ENCODE measurements at regions not wholly inside any gene's neighbourhood (a gene's known extent, or its start where the extent isn't known, plus 50 kb on each side); places are given as distances from the start of the nearest gene placed in this dataset.
"Not testable (repeated sequence)": the region's sequence is repeated elsewhere in the genome, so short reads cannot be mapped to it uniquely, and the experiment has no call there.

DNA sequence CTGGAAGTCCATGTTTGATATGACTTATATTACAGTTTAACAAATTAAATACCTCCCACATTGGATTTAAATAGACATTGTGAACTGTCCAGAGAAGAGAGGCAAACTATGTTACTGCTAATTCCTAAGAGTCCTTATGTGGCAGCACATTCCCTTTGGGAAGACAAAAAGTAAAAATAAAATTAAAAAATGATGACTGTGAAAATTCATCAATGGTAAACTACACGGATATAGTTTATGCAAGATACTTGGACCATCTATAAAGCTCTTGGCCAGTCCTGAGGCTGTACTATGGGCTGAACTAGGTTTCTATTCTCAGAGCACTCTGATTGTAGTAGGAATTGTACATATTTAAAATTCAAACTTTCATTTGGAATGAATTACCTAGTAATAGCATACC lies 206.4 kb downstream of the LRRK2 start:
- DNase-seq (no peak), ATAC-seq (replicated peaks) (no peak)
- Mint-ChIP-seq H3K4me1 (no peaks in the 10 kb centered on the region), H3K4me3 (no peak overlapping the region), H3K9me3 (peaks cover 0 to 2% of the 10 kb centered on the region in 2 donors), H3K36me3 (no peaks in the 10 kb centered on the region), H3K27ac (no peak overlapping the region), H3K27me3 (peaks cover 0 to 16% of the 10 kb centered on the region in 2 donors)

DNA sequence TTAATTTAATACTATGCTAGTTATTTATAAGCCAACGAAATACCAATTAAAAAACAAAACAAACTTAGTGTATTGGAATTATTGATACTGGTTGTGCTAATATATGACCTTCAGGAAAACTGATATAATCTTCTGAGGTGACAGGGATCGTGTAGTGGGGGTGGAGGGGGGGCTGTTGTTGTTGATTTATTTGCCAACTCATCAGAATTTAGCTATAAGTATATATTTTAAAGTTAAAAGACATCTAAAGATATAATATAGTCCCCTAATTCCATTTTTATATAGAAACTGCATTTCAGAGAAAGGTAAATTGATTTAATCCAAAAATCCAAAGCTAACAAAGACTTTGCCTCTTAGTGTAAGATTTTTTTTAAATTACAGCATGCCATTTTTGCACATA lies 210.5 kb downstream of the LRRK2 start:
- Mint-ChIP-seq H3K36me3 (no peaks in the 10 kb centered on the region), H3K27ac (no peak overlapping the region), H3K4me1 (no peaks in the 10 kb centered on the region), H3K4me3 (no peak overlapping the region), H3K9me3 (no peaks in the 10 kb centered on the region), H3K27me3 (peaks cover 3 to 16% of the 10 kb centered on the region in 2 donors)
- ATAC-seq (replicated peaks) (no peak), DNase-seq (no peak)

DNA sequence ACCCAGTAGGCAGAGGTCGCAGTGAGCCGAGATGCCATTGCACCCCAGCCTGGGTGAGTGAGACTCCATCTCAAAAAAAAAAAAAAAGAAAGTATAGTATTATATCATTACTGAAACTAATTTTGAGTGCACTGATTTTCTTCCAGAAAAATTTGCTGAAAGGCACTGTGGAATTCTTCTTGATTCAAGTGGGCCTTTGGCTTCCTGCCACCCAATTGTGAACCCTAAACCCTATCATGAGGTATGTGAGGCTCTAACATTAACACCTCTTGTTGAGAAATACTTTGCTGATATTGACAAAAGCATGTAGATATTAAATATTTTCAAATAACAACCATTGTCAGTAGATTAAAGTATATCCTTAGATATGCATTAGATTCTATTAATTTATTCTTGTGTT lies 211.2 kb downstream of the LRRK2 start:
- Mint-ChIP-seq H3K27ac (no peak overlapping the region), H3K9me3 (no peaks in the 10 kb centered on the region), H3K4me1 (no peaks in the 10 kb centered on the region), H3K36me3 (no peaks in the 10 kb centered on the region), H3K27me3 (peaks cover 3 to 16% of the 10 kb centered on the region in 2 donors), H3K4me3 (no peak overlapping the region)
- DNase-seq (no peak), ATAC-seq (replicated peaks) (no peak)

GRCh38 chr12:40436564-40436963 lies 211.8 kb downstream of the LRRK2 start:
- no peaks in the 10 kb centered on the region for H3K4me1 Mint-ChIP-seq
- H3K9me3 Mint-ChIP-seq: no peaks in the 10 kb centered on the region
- no peak overlapping the region for H3K4me3 Mint-ChIP-seq
- DNase-seq: no peak
- no peak overlapping the region for H3K27ac Mint-ChIP-seq
- peaks cover 3 to 16% of the 10 kb centered on the region in 2 donors for H3K27me3 Mint-ChIP-seq
- ATAC-seq (replicated peaks): no peak
- no peaks in the 10 kb centered on the region for H3K36me3 Mint-ChIP-seq

DNA sequence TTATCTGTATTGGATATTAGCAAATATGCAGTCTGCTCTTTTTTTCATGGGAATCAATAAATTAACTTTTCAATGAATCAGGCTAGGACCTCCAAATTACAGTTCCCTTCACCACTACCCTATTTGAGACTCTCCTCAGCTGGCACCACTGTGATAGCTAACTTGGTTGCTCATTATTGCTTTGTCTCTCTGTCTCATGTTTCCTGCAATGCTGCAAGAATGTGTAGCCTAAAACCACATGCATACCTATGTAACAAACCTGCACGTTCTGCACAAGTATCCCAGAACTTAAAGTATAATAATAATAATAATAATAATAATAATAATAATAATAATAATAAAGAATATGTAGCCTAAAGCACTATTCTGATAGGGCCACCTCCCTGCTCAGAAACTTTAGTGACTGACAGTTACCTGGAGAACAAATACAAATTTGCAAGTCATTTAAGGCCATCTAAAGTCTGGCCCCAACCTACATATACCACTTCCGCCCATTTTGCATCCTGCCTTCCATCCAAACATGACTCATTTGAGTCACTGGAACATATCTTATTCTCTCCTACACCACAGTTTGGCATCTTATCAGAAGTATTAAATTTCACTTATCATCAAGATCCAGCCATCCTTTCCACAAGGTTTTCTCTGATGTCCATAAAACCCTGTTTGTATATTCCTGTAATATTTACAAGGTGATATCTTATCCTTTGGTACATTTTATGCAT lies 215.1 kb downstream of the LRRK2 start:
- no peak for DNase-seq
- Mint-ChIP-seq H3K27me3 (peaks cover 3 to 6% of the 10 kb centered on the region in 2 donors), H3K4me3 (no peak overlapping the region), H3K27ac (no peak overlapping the region), H3K9me3 (no peaks in the 10 kb centered on the region), H3K4me1 (no peaks in the 10 kb centered on the region), H3K36me3 (no peaks in the 10 kb centered on the region)
- ATAC-seq (replicated peaks): no peak

GRCh38 chr12:40444174-40444573 lies 219.4 kb downstream of the LRRK2 start:
- DNase-seq (no peak), ATAC-seq (replicated peaks) (no peak)
- no peaks in the 10 kb centered on the region for H3K36me3 Mint-ChIP-seq
- no peak overlapping the region for H3K27ac Mint-ChIP-seq
- H3K9me3 Mint-ChIP-seq: peaks cover 4% of the 10 kb centered on the region in 2 donors
- H3K4me1 Mint-ChIP-seq: no peaks in the 10 kb centered on the region
- no peaks in the 10 kb centered on the region for H3K27me3 Mint-ChIP-seq
- H3K4me3 Mint-ChIP-seq: no peak overlapping the region

DNA sequence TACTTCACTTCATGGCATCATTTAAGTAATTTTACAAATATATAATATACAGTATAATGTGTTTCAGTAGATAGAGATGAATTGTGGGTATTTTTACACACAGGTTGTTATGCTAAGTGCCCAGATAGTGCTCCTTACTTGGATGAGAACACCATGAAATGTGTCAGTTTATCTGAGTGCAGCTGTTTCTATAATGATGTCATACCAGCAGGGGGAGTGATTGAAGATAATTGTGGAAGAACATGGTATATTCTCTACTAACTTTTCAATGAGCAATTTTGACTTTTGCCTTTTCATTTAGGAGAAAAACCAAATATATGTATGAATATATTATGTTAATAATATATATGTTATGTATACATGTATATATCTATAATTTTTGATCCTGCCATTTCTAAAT lies 221.6 kb downstream of the LRRK2 start:
- no peak for ATAC-seq (replicated peaks)
- no peak for DNase-seq
- no peaks in the 10 kb centered on the region for H3K36me3 Mint-ChIP-seq
- no peaks in the 10 kb centered on the region for H3K27me3 Mint-ChIP-seq
- H3K4me3 Mint-ChIP-seq: no peak overlapping the region
- peaks cover 4% of the 10 kb centered on the region in 2 donors for H3K9me3 Mint-ChIP-seq
- no peak overlapping the region for H3K27ac Mint-ChIP-seq
- no peaks in the 10 kb centered on the region for H3K4me1 Mint-ChIP-seq

DNA sequence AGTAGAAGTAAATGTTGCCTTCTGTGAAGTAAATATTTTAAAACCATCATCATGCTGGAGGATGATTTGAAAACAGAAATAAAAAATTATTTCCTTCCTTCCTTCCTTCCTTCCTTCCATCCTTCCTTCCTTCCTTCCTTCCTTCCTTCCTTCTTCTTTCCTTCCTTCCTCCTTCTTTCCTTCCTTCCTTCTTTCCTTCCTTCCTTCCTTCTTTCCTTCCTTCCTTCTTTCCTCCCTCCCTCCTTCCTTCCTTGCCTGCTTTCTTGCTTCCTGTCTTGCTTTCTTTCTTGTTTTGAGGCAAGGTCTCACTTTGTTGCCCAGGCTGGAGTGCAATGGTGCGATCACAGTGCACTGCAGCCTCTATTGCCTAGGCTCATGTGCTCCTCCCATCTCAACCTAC lies 223.7 kb downstream of the LRRK2 start:
- not testable (repeated sequence) for DNase-seq; H3K27ac Mint-ChIP-seq; H3K4me1 Mint-ChIP-seq; H3K27me3 Mint-ChIP-seq; H3K36me3 Mint-ChIP-seq; ATAC-seq (replicated peaks); H3K9me3 Mint-ChIP-seq; H3K4me3 Mint-ChIP-seq

- Mint-ChIP-seq H3K4me3 (no peak overlapping the region), H3K36me3 (no peaks in the 10 kb centered on the region), H3K4me1 (no peaks in the 10 kb centered on the region), H3K9me3 (peaks cover 4% of the 10 kb centered on the region in 2 donors), H3K27ac (no peak overlapping the region), H3K27me3 (no peaks in the 10 kb centered on the region)
- ATAC-seq (replicated peaks): no peak
- no peak for DNase-seq
These were observed 226.9 kb downstream of the LRRK2 start for GRCh38 chr12:40451661-40452060.

- Mint-ChIP-seq H3K27me3 (peaks cover 4 to 6% of the 10 kb centered on the region in 2 donors), H3K27ac (no peak overlapping the region), H3K36me3 (no peaks in the 10 kb centered on the region), H3K4me3 (no peak overlapping the region), H3K4me1 (peaks cover 0 to 3% of the 10 kb centered on the region in 2 donors), H3K9me3 (peaks cover 0 to 4% of the 10 kb centered on the region in 2 donors)
- ATAC-seq (replicated peaks): peak in 1 of 2 donors; percentile 33
- DNase-seq: no peak
These were observed 228.1 kb upstream of the CNTN1 start for GRCh38 chr12:40464121-40464520.

GRCh38 chr12:40469736-40470135 lies 222.5 kb upstream of the CNTN1 start:
- no peak for ATAC-seq (replicated peaks)
- no peaks in the 10 kb centered on the region for H3K36me3 Mint-ChIP-seq
- H3K27ac Mint-ChIP-seq: no peak overlapping the region
- H3K4me3 Mint-ChIP-seq: no peak overlapping the region
- H3K27me3 Mint-ChIP-seq: peaks cover 0 to 6% of the 10 kb centered on the region in 2 donors
- no peaks in the 10 kb centered on the region for H3K9me3 Mint-ChIP-seq
- no peaks in the 10 kb centered on the region for H3K4me1 Mint-ChIP-seq
- no peak for DNase-seq

DNA sequence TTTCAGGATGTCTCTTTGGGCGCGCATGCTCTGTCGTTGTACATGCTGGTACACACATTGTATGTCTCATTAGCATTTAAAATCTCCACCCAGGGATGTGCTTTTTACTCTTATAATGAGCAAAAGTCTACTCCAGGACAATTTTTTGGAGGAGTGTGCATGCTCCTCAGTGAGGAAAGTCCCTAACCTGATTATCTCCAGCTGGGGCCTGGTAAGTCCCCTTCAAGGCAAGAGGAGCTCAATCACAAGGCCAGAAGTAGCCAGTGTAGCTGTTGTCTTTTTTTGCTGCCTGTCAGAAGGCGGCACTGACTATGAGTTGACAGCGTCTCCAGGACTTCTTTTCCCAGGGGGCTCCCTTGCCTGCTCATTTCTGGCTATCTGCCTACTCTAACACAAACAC lies 218.3 kb upstream of the CNTN1 start:
- no peaks in the 10 kb centered on the region for H3K27me3 Mint-ChIP-seq
- H3K9me3 Mint-ChIP-seq: peaks cover 2 to 3% of the 10 kb centered on the region in 2 donors
- no peak overlapping the region for H3K4me3 Mint-ChIP-seq
- ATAC-seq (replicated peaks) (no peak), DNase-seq (no peak)
- no peaks in the 10 kb centered on the region for H3K36me3 Mint-ChIP-seq
- H3K4me1 Mint-ChIP-seq: no peaks in the 10 kb centered on the region
- no peak overlapping the region for H3K27ac Mint-ChIP-seq

DNA sequence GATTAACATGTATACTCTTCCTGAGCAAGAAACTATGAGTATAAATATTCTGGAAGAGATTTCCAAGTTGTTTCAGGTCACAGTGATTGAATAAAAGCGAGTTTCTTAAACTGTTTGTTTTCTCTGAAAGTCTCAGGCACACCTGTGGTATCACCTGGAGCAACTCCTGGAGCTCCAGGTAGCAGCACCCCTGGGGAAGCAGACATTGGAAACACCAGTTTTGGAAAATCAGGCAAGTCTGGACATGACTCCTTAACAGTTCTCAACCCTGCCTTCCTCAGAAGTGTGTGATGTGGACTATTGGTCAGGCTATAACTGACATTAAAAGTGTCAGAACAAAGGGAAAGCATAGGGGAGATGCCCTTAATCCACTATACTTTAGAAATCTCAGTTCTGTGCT lies 217.6 kb upstream of the CNTN1 start:
- no peak for DNase-seq
- Mint-ChIP-seq H3K9me3 (peaks cover 9% of the 10 kb centered on the region in 2 donors), H3K36me3 (no peaks in the 10 kb centered on the region), H3K27me3 (no peaks in the 10 kb centered on the region), H3K4me3 (no peak overlapping the region), H3K27ac (no peak overlapping the region), H3K4me1 (no peaks in the 10 kb centered on the region)
- no peak for ATAC-seq (replicated peaks)

GRCh38 chr12:40499856-40500255 lies 192.4 kb upstream of the CNTN1 start:
- no peaks in the 10 kb centered on the region for H3K36me3 Mint-ChIP-seq
- no peak overlapping the region for H3K27ac Mint-ChIP-seq
- H3K4me1 Mint-ChIP-seq: peaks cover 0 to 3% of the 10 kb centered on the region in 2 donors
- ATAC-seq (replicated peaks): no peak
- peaks cover 0 to 6% of the 10 kb centered on the region in 2 donors for H3K27me3 Mint-ChIP-seq
- H3K9me3 Mint-ChIP-seq: peaks cover 0 to 3% of the 10 kb centered on the region in 2 donors
- no peak for DNase-seq
- H3K4me3 Mint-ChIP-seq: no peak overlapping the region

- H3K4me1 Mint-ChIP-seq: peaks cover 3 to 4% of the 10 kb centered on the region in 2 donors
These were observed 189.9 kb upstream of the CNTN1 start for GRCh38 chr12:40502322-40502721.

More at GRCh38 chr12:40502322-40502721, 189.9 kb upstream of the CNTN1 start:
- peaks cover 0 to 6% of the 10 kb centered on the region in 2 donors for H3K27me3 Mint-ChIP-seq
- H3K4me3 Mint-ChIP-seq: no peak overlapping the region
- ATAC-seq (replicated peaks) (peak; percentile 79 to 86), DNase-seq (no peak)
- peaks cover 0 to 3% of the 10 kb centered on the region in 2 donors for H3K9me3 Mint-ChIP-seq
- no peak overlapping the region for H3K27ac Mint-ChIP-seq
- no peaks in the 10 kb centered on the region for H3K36me3 Mint-ChIP-seq

Measured in stimulated activated naive B cell treated with anti-CD40 and anti-IgM and Interleukin-4, amounts not matched to agents 10 μg/mL and 1 μg/mL and 100 μg/mL, for 72 hours (primary cell).